Right atrium auricular region (tissue), 2 donors: ENCODE measurements at regions not wholly inside any gene's neighbourhood (a gene's known extent, or its start where the extent isn't known, plus 50 kb on each side); places are given as distances from the start of the nearest gene placed in this dataset.

ENCODE experiments used
- DNase-seq: peaks from one replicate; pipeline ENCODE4 v3.0.0-alpha.2; 2019; ENCODE audit warnings: low spot score
- H3K27ac ChIP-seq, 2 donors: fragments of 200-600 bp; sonication (generic); 1 replicate in 1 of 2; 2 replicates in 1 of 2; pipeline ENCODE4 v1.5.1; 2016 to 2019
- H3K27me3 ChIP-seq, 2 donors: fragments of 200-600 bp; sonication (generic); one replicate each; pipeline versions ENCODE4 v1.5.1 to v1.6.0; 2017 to 2019
- H3K36me3 ChIP-seq: fragments of 200-600 bp; sonication (generic); one replicate; pipeline ENCODE4 v1.5.1; 2016
- H3K4me1 ChIP-seq, 2 donors: fragments of 200-600 bp; sonication (generic); one replicate each; pipeline versions ENCODE4 v1.5.1 to v1.6.0; 2017 to 2019
- H3K4me3 ChIP-seq, 2 donors: fragments of 200-600 bp; sonication (generic); 1 replicate in 1 of 2; 2 replicates in 1 of 2; pipeline ENCODE4 v1.5.1; 2017 to 2019; ENCODE audit warnings: mild to moderate bottlenecking in 1 of 2, moderate library complexity in 1 of 2
- H3K9me3 ChIP-seq, 2 donors: fragments of 200-600 bp; sonication (generic); one replicate each; pipeline ENCODE4 v1.5.1; 2019
- TF ChIP-seq, protein P1 (sequence below), 2 donors: fragments of 200-600 bp; sonication (generic); IDR thresholded peaks; one replicate each; pipeline ENCODE4 v1.5.1; 2019; ENCODE audit warnings: antibody characterized with exemption in 2 of 2

DNA sequence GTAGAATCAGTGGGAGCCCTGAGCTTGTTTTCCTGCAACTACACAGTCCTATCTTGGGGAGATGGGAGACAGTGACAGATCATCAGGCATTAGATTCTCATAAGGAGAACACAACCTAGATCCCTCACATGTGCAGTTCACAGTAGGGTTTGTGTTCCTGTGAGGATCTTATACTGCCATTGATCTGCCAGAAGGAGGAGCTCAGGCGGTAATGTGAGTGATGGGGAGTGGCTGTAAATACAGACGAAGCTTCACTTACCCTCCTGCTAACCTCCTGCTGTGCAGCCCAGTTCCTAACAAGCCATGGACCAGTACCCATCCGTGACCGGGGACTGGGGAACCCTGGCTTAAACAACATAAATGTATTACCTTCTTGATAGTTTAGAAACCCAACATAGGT is 1034.1 kb downstream of the BCL11B start:
- Histone ChIP-seq H3K9me3 (no peaks in the 10 kb centered on the region), H3K27me3 (no peaks in the 10 kb centered on the region), H3K36me3 (no peaks in the 10 kb centered on the region), H3K4me1 (no peaks in the 10 kb centered on the region), H3K4me3 (no peak overlapping the region), H3K27ac (no peak overlapping the region)
- TF ChIP-seq, protein P1, sequence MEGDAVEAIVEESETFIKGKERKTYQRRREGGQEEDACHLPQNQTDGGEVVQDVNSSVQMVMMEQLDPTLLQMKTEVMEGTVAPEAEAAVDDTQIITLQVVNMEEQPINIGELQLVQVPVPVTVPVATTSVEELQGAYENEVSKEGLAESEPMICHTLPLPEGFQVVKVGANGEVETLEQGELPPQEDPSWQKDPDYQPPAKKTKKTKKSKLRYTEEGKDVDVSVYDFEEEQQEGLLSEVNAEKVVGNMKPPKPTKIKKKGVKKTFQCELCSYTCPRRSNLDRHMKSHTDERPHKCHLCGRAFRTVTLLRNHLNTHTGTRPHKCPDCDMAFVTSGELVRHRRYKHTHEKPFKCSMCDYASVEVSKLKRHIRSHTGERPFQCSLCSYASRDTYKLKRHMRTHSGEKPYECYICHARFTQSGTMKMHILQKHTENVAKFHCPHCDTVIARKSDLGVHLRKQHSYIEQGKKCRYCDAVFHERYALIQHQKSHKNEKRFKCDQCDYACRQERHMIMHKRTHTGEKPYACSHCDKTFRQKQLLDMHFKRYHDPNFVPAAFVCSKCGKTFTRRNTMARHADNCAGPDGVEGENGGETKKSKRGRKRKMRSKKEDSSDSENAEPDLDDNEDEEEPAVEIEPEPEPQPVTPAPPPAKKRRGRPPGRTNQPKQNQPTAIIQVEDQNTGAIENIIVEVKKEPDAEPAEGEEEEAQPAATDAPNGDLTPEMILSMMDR (IDR thresholded peaks at IDR 0.05), result no peak
- no peak for DNase-seq

DNA sequence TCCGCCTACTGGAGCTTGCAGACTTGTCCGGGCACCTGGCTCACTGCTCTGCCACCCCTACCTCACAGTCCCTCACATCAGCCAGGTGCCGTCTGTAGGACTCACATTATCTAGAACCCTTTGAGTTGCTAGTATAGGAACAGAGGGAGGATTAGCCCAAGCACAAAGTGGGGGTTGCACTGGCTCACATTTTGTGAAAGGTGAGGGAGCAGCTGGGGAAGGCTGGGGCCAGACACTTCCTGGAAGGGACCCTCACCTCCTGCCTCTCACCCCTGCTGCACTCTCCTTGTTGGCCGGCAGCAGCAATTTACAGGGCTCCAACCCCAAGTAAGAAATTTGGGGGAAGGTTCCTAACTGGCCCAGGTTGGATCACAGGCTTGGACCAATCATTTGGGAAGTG is 1031.6 kb downstream of the BCL11B start:
- Histone ChIP-seq H3K9me3 (no peaks in the 10 kb centered on the region), H3K27me3 (no peaks in the 10 kb centered on the region), H3K4me1 (no peaks in the 10 kb centered on the region), H3K36me3 (no peaks in the 10 kb centered on the region), H3K4me3 (no peak overlapping the region), H3K27ac (no peak overlapping the region)
- no peak for DNase-seq
- TF ChIP-seq, protein P1 (IDR thresholded peaks at IDR 0.05), result no peak

DNA sequence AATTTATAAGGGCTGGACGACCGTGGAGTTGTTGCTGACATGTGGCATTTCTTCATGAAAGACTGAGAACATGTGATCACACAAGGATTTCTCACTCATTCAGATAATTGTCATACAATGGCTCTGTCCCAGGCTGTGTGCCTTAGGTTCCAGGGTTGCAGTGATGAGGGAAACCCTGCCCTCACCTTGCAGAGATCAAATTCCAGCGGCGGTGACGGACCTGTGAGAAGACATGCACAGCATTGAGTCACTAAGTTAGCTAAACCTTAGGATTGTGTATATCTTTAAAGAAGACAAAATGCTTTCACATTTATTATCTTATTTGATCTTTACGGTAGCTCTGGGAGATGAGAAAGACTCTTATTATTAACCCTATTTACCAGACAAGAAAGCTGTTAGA is 1029.1 kb downstream of the BCL11B start:
- no peaks in the 10 kb centered on the region for H3K27me3 ChIP-seq
- H3K4me1 ChIP-seq, result no peaks in the 10 kb centered on the region
- no peak for DNase-seq
- no peak overlapping the region for H3K27ac ChIP-seq
- TF ChIP-seq, protein P1 (IDR thresholded peaks at IDR 0.05), result no peak
- H3K36me3 ChIP-seq, result no peaks in the 10 kb centered on the region
- H3K4me3 ChIP-seq, result no peak overlapping the region
- no peaks in the 10 kb centered on the region for H3K9me3 ChIP-seq

DNA sequence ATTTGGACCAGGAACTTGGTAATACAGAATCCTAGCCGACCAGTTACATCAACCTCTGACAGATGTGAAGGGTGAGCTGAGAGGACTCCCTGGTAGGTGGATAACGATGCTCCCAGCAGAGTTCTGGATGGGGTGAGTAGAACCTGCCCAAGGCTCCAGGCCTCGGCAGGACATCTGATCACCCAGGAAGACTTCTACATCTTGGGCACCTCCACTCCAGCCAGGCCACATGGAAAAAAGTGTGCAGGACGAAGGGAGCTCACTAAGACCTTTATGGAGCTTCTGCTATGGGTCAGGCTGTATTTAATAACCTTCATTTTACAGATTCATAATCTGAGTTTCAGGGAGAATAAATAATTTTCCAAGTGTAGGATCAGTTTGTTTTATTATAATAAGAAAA is 1028.7 kb downstream of the BCL11B start:
- DNase-seq, result no peak
- Histone ChIP-seq H3K4me3 (no peak overlapping the region), H3K27me3 (no peaks in the 10 kb centered on the region), H3K4me1 (no peaks in the 10 kb centered on the region), H3K36me3 (no peaks in the 10 kb centered on the region), H3K27ac (no peak overlapping the region), H3K9me3 (no peaks in the 10 kb centered on the region)
- TF ChIP-seq, protein P1 (IDR thresholded peaks at IDR 0.05), result no peak

DNA sequence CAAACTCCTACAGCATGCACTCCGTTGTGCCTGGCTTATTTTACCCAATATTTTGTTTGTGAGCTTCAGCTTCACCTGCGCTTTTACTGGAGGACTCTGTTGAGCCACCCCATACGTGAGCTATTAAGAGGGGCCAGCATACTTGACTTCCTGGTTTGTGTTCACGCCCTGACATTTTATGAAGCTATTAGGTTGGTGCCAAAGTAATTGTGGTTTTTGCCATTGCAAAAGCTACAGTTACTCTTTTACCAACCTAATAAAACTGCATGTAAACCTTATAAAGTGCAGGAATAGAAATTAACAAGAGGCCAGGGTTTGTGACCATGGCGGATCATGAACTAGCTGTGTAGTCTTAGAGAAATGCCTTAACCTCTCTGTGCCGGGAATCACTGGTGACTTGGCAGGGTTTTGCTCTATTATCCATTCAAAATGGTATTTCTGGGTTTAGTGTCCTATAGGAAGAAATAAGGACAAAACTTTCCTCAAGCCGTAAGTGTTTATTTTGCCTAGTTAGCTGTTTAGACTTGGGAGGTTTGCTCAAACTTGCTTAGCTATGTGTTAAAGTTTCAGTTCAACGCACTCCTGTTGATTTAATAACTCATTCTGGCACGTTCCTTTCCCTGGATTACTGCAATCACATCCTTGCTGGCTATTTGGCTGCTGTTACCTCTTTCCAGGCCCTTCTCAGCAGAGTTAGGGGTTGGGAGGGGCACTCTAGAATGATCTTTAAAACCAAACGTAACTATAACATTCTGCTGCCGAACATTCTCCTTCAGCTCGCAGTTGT is 1027.6 kb downstream of the BCL11B start:
- H3K9me3 ChIP-seq, result no peaks in the 10 kb centered on the region

More for the DNA sequence above, 1027.6 kb downstream of the BCL11B start:
- no peaks in the 10 kb centered on the region for H3K27me3 ChIP-seq
- TF ChIP-seq, protein P1 (IDR thresholded peaks at IDR 0.05), result no peak
- no peak overlapping the region for H3K4me3 ChIP-seq
- DNase-seq, result no peak
- no peak overlapping the region for H3K27ac ChIP-seq
- H3K36me3 ChIP-seq, result no peaks in the 10 kb centered on the region
- no peaks in the 10 kb centered on the region for H3K4me1 ChIP-seq
